ENCODE measurements at regions not wholly inside any gene's neighbourhood (a gene's known extent, or its start where the extent isn't known, plus 50 kb on each side); places are given as distances from the start of the nearest gene placed in this dataset.

DNA sequence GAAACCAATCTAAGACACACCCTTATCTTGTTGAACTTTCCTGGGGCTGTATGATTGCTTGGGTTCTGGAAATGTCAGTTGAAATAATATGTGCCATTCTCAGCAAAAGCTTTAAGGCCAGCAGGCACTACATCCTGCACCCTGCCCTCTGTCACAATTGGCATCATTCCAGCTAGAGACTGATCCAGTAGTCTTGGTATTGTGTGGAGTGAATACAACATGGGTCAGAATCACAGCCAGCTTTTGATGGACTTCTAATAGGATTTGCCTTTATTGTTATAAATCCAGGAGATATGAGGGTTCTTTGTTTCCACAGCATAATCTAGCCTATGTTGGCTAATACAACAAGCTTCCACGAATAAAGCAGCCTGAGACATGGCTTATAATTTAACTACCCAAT is 617.0 kb upstream of the CDH2 start:
- H3K9me3 ChIP-seq (ENCODE audit: low read length): no peaks in the 10 kb centered on the region
- BruUV-seq (replicated peaks): no TSS peak
- no peak overlapping the region for H3K27ac ChIP-seq (ENCODE audit: extremely low read length, insufficient read depth, low read length)
- 0% methylated on average over 1 of the region's 1 CpG for WGBS (ENCODE audit: low lambda C conversion rate)
- H3K27me3 ChIP-seq (ENCODE audit: control insufficient read depth in 1 of 2, insufficient read depth in 2 of 2, low read length in 2 of 2): no peaks in the 10 kb centered on the region
- ChIA-PET POLR2A (no interaction called here), CTCF (ENCODE audit: low intra/inter-chr PET ratio, low total read pairs) (no interaction called here)
- no peak overlapping the region for H3K4me3 ChIP-seq (replicated peaks in 1 of 3; ENCODE audit: insufficient read depth in 1 of 3, low read depth in 2 of 3, low read length in 3 of 3)
- DNase-seq (ENCODE audit: low spot score) (no peak), FAIRE-seq (no peak), ATAC-seq (no peak)
- no peaks in the 10 kb centered on the region for H3K79me2 ChIP-seq (ENCODE audit: insufficient read depth, low read length)
- H3K4me1 ChIP-seq (ENCODE audit: insufficient read depth, low read length): no peaks in the 10 kb centered on the region
- in situ Hi-C loops (cut with HindIII; ENCODE audit: extremely low pct_ligation_motif_present, low pct_unique_long_range_greater_than_20kb): no loop called here
- no peaks in the 10 kb centered on the region for H3K36me3 ChIP-seq (replicated peaks in 1 of 2; ENCODE audit: control insufficient read depth in 1 of 2, insufficient read depth in 2 of 2, low read length in 2 of 2)
- H3K4me2 ChIP-seq (ENCODE audit: low read depth, low read length): no peak overlapping the region
- no peak overlapping the region for H2AFZ ChIP-seq (ENCODE audit: low read length)
- no peak overlapping the region for H3K9ac ChIP-seq (ENCODE audit: insufficient read depth, low read depth, low read length)
- H4K20me1 ChIP-seq (ENCODE audit: insufficient read depth, low read length): no peaks in the 10 kb centered on the region
- intact Hi-C loops (cut with micrococcal nuclease; ENCODE audit: unreplicated experiment): no loop called here
- TF ChIP-seq SRF (IDR thresholded peaks at IDR 0.05; ENCODE audit: low read depth, low read length) (no peak), FIP1L1 (IDR thresholded peaks at IDR 0.05; ENCODE audit: borderline replicate concordance, insufficient read depth, low read depth, low read length) (no peak), FOXK1 (CRISPR knock-in tag; IDR thresholded peaks at IDR 0.05; ENCODE audit: borderline replicate concordance, low read depth) (no peak), ZNF251 (CRISPR knock-in tag; IDR thresholded peaks at IDR 0.05) (no peak), ZFP82 (CRISPR knock-in tag; IDR thresholded peaks at IDR 0.05; ENCODE audit: borderline replicate concordance) (no peak), ZNF816 (CRISPR knock-in tag; IDR thresholded peaks at IDR 0.05; ENCODE audit: borderline replicate concordance) (no peak), ZBTB42 (CRISPR knock-in tag; IDR thresholded peaks at IDR 0.05) (no peak), CENPX (CRISPR knock-in tag; IDR thresholded peaks at IDR 0.05) (no peak), HDAC2 (CRISPR knock-in tag; IDR thresholded peaks at IDR 0.05) (no peak), LCORL (IDR thresholded peaks at IDR 0.05) (no peak), LCORL (CRISPR knock-in tag; IDR thresholded peaks at IDR 0.05) (no peak), ZNF607 (CRISPR knock-in tag; IDR thresholded peaks at IDR 0.05; ENCODE audit: borderline replicate concordance) (no peak)
- TF ChIP-seq, protein P1, sequence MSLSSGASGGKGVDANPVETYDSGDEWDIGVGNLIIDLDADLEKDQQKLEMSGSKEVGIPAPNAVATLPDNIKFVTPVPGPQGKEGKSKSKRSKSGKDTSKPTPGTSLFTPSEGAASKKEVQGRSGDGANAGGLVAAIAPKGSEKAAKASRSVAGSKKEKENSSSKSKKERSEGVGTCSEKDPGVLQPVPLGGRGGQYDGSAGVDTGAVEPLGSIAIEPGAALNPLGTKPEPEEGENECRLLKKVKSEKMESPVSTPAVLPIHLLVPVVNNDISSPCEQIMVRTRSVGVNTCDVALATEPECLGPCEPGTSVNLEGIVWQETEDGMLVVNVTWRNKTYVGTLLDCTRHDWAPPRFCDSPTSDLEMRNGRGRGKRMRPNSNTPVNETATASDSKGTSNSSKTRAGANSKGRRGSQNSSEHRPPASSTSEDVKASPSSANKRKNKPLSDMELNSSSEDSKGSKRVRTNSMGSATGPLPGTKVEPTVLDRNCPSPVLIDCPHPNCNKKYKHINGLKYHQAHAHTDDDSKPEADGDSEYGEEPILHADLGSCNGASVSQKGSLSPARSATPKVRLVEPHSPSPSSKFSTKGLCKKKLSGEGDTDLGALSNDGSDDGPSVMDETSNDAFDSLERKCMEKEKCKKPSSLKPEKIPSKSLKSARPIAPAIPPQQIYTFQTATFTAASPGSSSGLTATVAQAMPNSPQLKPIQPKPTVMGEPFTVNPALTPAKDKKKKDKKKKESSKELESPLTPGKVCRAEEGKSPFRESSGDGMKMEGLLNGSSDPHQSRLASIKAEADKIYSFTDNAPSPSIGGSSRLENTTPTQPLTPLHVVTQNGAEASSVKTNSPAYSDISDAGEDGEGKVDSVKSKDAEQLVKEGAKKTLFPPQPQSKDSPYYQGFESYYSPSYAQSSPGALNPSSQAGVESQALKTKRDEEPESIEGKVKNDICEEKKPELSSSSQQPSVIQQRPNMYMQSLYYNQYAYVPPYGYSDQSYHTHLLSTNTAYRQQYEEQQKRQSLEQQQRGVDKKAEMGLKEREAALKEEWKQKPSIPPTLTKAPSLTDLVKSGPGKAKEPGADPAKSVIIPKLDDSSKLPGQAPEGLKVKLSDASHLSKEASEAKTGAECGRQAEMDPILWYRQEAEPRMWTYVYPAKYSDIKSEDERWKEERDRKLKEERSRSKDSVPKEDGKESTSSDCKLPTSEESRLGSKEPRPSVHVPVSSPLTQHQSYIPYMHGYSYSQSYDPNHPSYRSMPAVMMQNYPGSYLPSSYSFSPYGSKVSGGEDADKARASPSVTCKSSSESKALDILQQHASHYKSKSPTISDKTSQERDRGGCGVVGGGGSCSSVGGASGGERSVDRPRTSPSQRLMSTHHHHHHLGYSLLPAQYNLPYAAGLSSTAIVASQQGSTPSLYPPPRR (CRISPR knock-in tag; IDR thresholded peaks at IDR 0.05; ENCODE audit: borderline replicate concordance): no peak
- TF ChIP-seq, protein P2, sequence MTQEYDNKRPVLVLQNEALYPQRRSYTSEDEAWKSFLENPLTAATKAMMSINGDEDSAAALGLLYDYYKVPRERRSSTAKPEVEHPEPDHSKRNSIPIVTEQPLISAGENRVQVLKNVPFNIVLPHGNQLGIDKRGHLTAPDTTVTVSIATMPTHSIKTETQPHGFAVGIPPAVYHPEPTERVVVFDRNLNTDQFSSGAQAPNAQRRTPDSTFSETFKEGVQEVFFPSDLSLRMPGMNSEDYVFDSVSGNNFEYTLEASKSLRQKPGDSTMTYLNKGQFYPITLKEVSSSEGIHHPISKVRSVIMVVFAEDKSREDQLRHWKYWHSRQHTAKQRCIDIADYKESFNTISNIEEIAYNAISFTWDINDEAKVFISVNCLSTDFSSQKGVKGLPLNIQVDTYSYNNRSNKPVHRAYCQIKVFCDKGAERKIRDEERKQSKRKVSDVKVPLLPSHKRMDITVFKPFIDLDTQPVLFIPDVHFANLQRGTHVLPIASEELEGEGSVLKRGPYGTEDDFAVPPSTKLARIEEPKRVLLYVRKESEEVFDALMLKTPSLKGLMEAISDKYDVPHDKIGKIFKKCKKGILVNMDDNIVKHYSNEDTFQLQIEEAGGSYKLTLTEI (CRISPR knock-in tag; conservative IDR thresholded peaks at IDR 0.05): no peak
- TF ChIP-seq, protein P3, sequence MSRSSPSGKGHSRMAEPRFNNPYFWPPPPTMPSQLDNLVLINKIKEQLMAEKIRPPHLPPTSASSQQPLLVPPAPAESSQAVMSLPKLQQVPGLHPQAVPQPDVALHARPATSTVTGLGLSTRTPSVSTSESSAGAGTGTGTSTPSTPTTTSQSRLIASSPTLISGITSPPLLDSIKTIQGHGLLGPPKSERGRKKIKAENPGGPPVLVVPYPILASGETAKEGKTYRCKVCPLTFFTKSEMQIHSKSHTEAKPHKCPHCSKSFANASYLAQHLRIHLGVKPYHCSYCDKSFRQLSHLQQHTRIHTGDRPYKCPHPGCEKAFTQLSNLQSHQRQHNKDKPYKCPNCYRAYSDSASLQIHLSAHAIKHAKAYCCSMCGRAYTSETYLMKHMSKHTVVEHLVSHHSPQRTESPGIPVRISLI (CRISPR knock-in tag; IDR thresholded peaks at IDR 0.05; ENCODE audit: borderline replicate concordance): no peak
- TF ChIP-seq, protein P4, sequence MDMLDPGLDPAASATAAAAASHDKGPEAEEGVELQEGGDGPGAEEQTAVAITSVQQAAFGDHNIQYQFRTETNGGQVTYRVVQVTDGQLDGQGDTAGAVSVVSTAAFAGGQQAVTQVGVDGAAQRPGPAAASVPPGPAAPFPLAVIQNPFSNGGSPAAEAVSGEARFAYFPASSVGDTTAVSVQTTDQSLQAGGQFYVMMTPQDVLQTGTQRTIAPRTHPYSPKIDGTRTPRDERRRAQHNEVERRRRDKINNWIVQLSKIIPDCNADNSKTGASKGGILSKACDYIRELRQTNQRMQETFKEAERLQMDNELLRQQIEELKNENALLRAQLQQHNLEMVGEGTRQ (IDR thresholded peaks at IDR 0.05; ENCODE audit: low read depth, low read length): no peak
- TF ChIP-seq, protein P4 (CRISPR knock-in tag; IDR thresholded peaks at IDR 0.05; ENCODE audit: borderline replicate concordance): no peak
